GM06990 (cell line): ENCODE measurements at regions not wholly inside any gene's neighbourhood (a gene's known extent, or its start where the extent isn't known, plus 50 kb on each side); places are given as distances from the start of the nearest gene placed in this dataset.

Experiments used
- DNase-seq: peaks from one replicate; pipeline ENCODE4 v3.0.0-alpha.2; 2011; ENCODE audit not compliant: insufficient read length; ENCODE audit errors: extremely low read depth
- H3K27me3 ChIP-seq: replicated peaks from 2 replicates; pipeline ENCODE4 v1.6.0; 2011; ENCODE audit warnings: low read length; ENCODE audit not compliant: control insufficient read depth, insufficient read depth
- H3K36me3 ChIP-seq: 2 replicates; pipeline ENCODE4 v1.5.1; 2011; ENCODE audit warnings: low read length; ENCODE audit not compliant: control insufficient read depth, insufficient read depth
- H3K4me3 ChIP-seq: replicated peaks from 2 replicates; pipeline ENCODE4 v1.5.1; 2011; ENCODE audit warnings: low read depth, mild to moderate bottlenecking, control low read depth, low read length
- TF ChIP-seq, protein P1 (sequence below): IDR thresholded peaks from 2 replicates; pipeline ENCODE4 v1.5.1; 2011; ENCODE audit warnings: low read length, control low read depth, mild to moderate bottlenecking, inconsistent platforms; ENCODE audit not compliant: insufficient read depth, poor library complexity, severe bottlenecking

DNA sequence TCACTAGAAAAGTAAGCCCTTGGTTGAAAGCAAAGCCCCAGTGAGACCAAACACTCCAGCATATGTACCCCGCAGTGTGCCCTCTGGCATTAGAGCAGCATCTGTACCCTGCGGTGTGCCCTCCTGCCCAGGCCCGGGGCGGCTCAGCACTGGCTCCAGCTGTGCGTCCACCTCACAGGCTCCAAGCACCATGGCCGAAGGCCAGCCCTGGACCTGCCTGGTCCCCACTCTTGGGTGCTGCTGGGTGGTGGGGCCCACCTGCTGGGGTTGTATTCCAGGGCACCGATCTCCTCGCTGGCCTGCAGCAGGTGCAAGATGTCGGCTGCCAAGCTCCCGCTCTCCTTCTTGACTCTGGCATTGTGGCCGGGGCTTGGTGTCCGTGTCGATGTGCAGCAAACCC, 230.2 kb downstream of the TUBA3C start:
- no peak for DNase-seq
- Histone ChIP-seq H3K4me3 (no peak overlapping the region), H3K36me3 (no peaks in the 10 kb centered on the region), H3K27me3 (no peaks in the 10 kb centered on the region)
- TF ChIP-seq, protein P1, sequence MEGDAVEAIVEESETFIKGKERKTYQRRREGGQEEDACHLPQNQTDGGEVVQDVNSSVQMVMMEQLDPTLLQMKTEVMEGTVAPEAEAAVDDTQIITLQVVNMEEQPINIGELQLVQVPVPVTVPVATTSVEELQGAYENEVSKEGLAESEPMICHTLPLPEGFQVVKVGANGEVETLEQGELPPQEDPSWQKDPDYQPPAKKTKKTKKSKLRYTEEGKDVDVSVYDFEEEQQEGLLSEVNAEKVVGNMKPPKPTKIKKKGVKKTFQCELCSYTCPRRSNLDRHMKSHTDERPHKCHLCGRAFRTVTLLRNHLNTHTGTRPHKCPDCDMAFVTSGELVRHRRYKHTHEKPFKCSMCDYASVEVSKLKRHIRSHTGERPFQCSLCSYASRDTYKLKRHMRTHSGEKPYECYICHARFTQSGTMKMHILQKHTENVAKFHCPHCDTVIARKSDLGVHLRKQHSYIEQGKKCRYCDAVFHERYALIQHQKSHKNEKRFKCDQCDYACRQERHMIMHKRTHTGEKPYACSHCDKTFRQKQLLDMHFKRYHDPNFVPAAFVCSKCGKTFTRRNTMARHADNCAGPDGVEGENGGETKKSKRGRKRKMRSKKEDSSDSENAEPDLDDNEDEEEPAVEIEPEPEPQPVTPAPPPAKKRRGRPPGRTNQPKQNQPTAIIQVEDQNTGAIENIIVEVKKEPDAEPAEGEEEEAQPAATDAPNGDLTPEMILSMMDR, result no peak

DNA sequence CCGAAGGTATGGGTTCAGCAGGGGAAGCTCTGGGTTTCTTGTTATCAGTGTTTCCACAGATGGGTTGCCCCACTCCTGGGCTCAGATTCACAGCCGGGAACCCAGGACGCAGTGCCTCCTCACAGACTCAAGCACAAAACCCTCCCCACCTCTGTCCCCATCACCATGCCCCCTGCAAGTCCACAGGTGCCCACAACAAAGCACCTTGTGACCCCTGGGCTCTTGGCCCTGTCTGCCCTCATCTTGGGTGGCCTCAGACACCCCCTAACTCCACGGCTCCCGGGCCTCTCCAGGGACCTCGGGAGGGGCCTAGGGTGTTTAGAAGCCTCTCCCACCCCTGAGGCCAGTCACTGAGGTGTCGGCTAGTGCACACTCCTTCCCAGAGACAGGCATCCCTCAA, 231.7 kb downstream of the TUBA3C start:
- no peaks in the 10 kb centered on the region for H3K27me3 ChIP-seq
- no peak for DNase-seq
- no peak overlapping the region for H3K4me3 ChIP-seq
- TF ChIP-seq, protein P1, result no peak
- H3K36me3 ChIP-seq, result no peaks in the 10 kb centered on the region

DNA sequence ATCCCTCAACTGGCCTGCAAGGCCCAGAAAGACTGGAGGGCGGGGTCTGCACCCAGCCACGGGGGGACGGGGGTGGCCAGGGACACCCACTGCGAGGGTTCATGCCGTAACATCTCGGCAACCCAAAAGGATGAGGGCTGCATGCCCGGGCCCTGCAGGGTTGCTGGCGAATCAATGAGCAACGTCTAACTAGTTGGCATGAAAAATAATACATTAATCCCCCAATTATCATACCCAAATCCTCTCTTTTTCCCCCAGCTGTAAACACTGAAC, 232.2 kb downstream of the TUBA3C start:
- Histone ChIP-seq H3K4me3 (no peak overlapping the region), H3K27me3 (no peaks in the 10 kb centered on the region), H3K36me3 (no peaks in the 10 kb centered on the region)
- TF ChIP-seq, protein P1, result no peak
- no peak for DNase-seq

DNA sequence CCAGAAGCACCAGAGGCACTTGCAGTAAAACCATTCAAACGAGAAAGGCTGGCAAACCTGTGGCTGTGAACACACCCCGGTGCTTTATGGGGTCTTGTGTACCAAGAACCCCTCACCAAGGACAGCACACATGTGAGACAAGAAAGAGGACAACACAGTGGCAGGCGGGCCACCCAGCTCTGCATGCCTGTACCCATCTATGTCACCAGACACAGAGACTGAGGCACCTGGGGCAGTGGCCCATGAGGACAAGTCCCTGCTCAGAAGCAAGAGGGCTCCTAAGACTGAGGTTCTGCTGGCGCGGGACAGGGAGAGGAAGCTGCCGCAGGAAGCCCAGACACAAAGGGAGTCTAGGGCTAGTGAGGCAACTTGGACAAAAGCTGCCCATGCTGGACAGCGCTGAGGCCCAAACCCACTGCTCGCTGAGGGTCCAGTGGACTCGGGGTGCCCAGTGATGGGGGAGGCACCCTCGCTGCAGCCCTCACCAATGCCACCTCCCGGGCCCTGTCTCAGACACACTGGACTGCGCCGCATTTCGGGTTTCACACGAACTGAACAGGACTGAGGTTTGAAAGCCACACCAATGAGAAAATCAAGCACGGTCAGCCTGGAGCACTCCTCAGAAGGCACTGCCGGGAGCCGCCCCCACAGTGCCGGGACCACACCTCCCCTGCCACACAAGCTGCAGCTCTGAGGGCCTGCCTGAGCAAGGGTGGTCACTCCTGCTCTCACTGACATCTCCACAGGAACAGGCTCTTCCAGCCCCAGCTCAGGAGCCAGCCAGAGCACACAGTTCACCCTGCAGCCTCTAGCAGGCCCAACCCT, 232.7 kb downstream of the TUBA3C start:
- DNase-seq, result no peak
- Histone ChIP-seq H3K27me3 (no peaks in the 10 kb centered on the region), H3K4me3 (no peak overlapping the region), H3K36me3 (no peaks in the 10 kb centered on the region)
- TF ChIP-seq, protein P1, result no peak

DNA sequence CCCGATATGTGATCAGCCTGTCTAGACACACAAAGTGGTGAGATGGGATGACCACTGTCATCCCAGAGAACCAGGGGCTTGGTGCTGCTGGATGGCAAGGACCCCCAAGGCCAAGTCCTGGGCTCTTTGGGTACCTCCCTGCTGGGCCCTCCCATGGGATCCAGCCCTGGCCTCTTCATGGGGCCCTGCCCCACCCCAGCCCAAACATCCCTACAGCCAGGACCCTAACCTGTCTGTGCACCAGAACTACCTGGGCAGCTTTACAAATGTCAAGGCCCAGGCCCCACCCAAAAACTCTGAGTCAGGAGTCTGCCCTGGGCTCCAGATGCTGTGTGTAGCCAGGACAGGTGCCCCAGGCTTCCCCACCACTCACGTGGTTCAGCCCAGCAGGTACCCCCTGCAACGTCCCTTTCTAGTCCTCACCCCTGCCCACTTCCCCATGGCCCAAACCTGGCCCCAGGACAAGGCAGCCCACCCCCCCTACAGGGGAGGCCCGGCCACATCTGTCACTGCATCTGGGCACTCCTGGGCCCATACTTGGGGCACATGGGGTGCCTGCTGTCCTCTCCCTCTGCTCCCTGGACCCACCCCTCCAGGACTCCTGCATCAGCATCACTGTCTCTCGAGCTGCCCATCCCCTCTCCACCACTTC, 233.5 kb downstream of the TUBA3C start:
- TF ChIP-seq, protein P1, result no peak
- Histone ChIP-seq H3K4me3 (no peak overlapping the region), H3K36me3 (no peaks in the 10 kb centered on the region), H3K27me3 (no peaks in the 10 kb centered on the region)
- no peak for DNase-seq
